Glomerular endothelial cell (primary cell): ENCODE measurements at regions not wholly inside any gene's neighbourhood (a gene's known extent, or its start where the extent isn't known, plus 50 kb on each side); places are given as distances from the start of the nearest gene placed in this dataset.

Experiments
- DNase-seq: peaks from one replicate; pipeline ENCODE4 v3.0.0-alpha.2; 2011; ENCODE audit warnings: low read depth, low spot score; ENCODE audit errors: extremely low read depth

GRCh38 chr18:45464619-45465018 is 150.7 kb upstream of the SLC14A2 start:
- no peak for DNase-seq

GRCh38 chr18:45467293-45467692 is 148.0 kb upstream of the SLC14A2 start:
- no peak for DNase-seq

GRCh38 chr18:45467945-45468344 is 147.3 kb upstream of the SLC14A2 start:
- DNase-seq: no peak

DNA sequence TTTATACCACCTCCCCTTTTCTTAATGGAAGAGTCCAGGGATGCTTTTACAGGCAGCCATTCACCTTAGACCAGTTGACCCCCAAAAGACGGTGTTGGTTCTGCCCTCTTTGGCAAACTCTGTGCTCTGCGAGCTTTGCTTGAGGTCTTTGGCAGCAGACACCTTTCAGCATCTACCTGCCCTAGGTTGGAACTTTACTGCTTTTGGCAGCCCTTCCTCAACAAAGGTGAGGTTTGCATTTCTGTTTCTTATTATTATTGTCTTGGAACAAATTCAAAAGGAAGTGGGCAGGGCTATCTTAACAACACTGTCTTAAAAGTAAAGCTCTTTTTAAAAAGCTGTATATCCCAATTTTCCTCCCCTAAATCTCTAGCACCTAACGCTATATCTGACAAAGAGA is 136.4 kb upstream of the SLC14A2 start:
- DNase-seq: no peak

DNA sequence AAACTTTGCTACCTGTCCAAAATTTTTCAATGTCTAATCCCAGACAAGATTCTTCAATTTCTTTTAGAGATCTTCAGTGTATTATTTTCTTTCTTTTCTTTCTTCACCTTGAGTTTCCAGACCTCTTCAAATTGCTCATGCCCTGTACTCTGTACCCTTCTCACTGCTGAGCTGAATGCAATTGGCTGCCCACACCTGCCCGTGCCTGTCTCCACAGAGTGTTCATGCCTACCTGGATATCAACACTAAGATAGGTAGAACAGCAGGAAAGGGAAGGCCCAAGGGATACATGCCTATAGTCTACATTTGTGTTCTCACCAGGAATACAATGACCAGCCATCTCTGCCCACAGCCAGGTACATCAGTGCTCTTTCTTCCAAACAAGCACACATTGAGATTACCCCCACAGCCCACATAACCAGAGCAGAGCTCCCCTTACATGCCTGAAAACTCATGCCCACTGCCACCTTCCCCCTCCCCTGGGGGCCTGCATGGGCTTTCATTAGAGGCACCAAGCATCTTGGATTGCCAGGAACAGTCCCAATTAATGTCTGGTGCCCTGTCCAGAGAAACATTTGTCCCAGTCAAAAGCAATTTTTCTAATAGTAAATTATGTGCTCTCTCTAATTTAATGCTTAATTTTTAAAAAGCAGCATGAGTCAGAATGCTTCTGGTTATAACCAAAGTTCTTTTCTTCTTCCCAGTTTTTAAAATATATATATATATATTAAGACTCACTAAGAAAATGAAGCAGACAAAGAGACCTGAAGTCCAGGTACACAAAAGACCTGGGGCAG is 134.9 kb upstream of the SLC14A2 start:
- no peak for DNase-seq

GRCh38 chr18:45481821-45482220 is 133.5 kb upstream of the SLC14A2 start:
- DNase-seq: no peak

DNA sequence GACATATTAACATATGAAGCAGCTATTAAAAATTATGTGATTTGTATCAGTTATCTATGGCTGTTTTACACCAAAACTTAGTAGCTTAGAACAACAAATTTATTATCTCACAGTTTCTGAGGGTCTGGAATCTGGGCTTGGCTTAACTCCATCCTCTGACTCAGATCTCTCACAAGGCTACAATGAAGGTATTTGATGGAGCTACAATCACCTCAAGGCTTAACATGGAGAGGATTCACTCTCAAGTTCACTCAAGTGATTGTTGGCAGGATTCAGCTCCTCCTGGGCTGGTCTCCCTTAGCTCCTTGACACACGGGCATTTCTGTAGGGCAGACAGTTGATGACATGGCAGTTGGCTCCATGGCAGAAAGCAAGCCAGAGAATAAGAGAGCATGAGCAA is 133.0 kb upstream of the SLC14A2 start:
- no peak for DNase-seq

GRCh38 chr18:45487581-45487980 is 127.7 kb upstream of the SLC14A2 start:
- no peak for DNase-seq

- DNase-seq: no peak
Measured at GRCh38 chr18:45488645-45489044, 126.6 kb upstream of the SLC14A2 start.

DNA sequence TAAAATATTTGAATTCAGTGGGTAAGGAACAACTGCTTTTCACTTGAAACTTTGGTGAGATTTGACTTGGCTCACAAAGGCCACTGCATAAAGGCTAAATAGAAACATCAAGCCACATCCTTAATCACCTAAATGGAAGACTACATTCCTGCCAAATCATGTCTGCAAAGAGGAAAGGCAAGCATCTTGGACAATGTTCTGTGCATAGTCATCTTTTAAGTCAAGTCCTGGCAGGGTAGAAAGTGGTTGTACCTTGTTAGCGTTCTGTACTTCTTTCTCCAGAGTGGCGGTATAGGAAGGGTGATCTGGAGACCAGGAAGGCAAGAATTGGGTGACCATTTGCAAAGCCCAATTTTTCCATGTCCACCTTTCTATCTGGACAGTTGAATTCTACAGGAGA is 121.4 kb upstream of the SLC14A2 start:
- DNase-seq: no peak

GRCh38 chr18:45494811-45495210 is 120.5 kb upstream of the SLC14A2 start:
- DNase-seq: no peak

- DNase-seq: no peak
Measured at GRCh38 chr18:45496741-45497140, 118.5 kb upstream of the SLC14A2 start.

- no peak for DNase-seq
Measured at GRCh38 chr18:45497595-45498286, 117.5 kb upstream of the SLC14A2 start.

- no peak for DNase-seq
Measured at GRCh38 chr18:45498287-45498658, 117.0 kb upstream of the SLC14A2 start.

DNA sequence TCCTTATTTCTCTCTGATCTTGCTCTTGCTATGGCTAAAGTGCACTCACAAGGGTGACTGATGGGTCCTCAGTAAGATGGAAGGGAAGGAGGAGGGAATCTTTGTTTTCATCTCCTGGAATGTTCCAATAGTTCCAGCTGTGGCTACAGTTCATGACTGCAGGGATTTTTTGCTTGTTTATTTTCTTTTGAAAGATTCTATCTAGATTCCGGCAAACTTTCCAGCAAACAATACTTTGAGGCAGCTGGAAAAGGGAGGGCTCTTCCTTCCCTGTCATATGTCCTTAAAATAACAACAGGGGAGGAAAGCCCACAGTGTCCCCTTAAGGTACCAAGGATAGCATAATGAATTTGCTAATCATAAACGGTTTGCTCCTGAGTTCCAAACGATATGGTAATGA is 111.3 kb upstream of the SLC14A2 start:
- no peak for DNase-seq

DNA sequence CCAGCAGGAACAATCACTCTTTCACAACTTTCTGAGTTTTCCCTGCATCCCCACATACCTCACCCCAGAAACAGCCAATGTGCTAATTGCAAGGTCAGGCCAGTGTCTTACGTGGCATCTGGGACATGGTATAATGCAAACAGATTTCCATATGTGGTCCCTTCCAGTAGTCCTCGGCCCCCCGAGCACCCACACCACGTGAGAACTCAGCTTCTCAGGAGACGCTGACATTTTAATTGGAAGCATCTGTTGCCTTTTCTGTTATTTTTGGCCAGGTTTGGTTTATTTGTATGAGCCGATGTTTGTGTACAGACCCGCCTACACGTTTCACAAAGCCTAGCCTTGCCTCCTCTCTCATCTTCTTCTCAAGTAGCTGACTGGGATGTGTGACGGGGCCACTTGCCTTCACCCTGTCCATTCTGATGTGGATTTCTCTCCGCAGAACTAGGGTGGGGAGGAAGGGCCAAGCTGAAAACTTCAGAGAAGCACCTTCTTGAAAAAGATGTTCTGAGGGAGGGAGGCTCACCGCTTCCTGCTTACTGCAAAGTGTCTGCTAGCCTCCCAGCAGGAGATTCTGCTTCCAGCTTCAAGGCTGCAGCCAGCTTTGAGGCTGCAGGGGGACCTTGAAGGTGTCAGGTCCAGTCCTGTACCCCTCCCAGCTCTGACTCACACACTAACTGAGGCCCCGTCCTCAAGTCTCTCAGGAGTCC is 109.6 kb upstream of the SLC14A2 start:
- DNase-seq: no peak

DNA sequence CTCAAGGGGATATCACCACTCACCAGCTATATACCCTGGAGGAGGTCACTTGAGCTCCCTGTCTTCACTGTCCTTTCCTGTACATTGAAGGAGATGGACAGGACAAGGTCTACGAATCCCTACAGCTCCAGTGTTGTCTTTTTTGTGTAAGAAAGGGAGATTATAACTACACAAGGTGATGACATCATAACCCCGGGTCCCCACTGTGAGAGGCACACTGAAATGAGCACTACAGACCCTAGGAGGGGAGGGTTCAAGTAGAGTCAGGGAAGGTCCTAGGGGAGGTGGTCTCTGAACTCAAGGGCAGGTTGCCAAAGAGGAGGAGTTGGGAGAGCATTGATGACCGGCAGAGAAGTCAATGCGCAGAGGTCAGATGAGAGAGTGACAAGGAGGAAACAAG is 108.3 kb upstream of the SLC14A2 start:
- DNase-seq: no peak

DNA sequence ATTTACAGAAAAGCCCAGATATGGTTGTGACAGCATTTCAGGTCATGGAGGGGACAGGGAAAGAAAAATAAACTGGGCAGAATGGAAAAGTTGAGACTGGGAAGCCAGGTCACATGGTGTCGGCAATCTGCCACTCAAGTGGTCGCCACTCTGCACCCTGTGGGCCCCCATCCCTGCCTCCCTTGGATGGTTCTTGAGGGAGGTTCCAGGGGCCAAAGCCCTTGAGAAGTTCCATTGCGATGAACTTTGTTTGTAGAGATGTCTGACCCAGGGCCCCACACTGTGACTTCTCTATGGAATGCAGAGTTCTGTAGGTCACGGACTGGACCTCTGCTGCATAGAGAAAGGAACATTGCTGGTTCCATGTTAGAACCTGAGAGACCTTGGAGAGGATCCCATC is 105.7 kb upstream of the SLC14A2 start:
- no peak for DNase-seq

DNA sequence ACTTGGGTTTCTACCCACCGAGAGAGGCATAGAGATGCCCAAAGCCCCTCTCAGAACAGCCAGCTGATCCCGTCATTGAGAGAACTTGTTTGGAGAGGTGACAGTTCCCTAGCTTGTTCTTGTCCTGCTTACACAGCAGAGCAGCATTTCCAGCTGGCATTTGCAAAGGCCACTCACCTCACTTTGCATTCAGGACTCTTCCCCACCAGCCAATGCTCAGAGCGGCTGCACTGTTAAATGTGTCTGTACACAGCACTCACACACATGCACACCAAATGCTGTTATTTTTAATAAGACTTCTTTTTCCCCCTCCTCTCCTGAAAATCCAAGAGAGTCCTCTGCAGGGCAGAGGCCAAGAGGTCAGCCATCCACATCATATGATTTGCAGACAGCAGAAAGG is 104.6 kb upstream of the SLC14A2 start:
- DNase-seq: no peak

DNA sequence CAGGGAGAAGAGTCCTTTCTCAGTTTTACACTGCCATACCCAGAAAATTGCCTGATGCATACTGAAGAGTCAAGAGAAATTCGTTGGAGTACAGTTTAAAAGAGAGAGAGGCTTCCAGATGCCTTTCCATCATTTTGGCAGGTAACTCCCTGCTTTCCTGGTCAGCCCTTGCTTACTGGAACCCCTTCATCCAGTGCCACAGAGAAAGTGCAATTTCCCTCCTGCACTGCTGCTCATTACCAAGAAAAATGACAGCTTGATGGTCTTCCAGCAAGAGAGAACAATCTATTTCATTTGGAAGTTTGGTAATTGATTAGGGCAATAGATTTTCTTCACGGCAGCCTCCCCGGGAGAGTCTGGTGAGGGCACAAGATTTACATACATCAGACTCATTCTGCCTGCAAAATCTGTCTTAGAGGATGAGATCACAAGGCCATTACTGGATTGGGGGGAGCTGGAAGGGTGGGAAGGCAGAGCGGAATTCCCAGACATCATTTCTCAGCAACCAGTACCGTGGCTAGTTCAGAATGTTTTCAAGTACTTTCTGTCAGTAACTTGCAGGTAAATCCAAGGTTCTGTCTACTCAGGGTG is 102.8 kb upstream of the SLC14A2 start:
- no peak for DNase-seq

- DNase-seq: no peak
Measured at GRCh38 chr18:45517181-45517741, 98.0 kb upstream of the SLC14A2 start.
